ENCODE measurements at regions not wholly inside any gene's neighbourhood (a gene's known extent, or its start where the extent isn't known, plus 50 kb on each side); places are given as distances from the start of the nearest gene placed in this dataset.

- FAIRE-seq (no peak), ATAC-seq (peak; percentile 72), DNase-seq (ENCODE audit: low spot score) (no peak)
- H3K4me2 ChIP-seq (ENCODE audit: low read depth, low read length) = no peak overlapping the region
- no peak overlapping the region for H3K27ac ChIP-seq (ENCODE audit: extremely low read length, insufficient read depth, low read length)
- ChIA-PET CTCF (ENCODE audit: low intra/inter-chr PET ratio, low total read pairs) (no interaction called here), POLR2A (no interaction called here)
- no peaks in the 10 kb centered on the region for H3K9me3 ChIP-seq (ENCODE audit: low read length)
- H2AFZ ChIP-seq (ENCODE audit: low read length) = no peak overlapping the region
- WGBS (ENCODE audit: low lambda C conversion rate) = 24% methylated on average over 3 of the region's 3 CpGs
- no peak overlapping the region for H3K4me3 ChIP-seq (replicated peaks in 1 of 3; ENCODE audit: insufficient read depth in 1 of 3, low read depth in 2 of 3, low read length in 3 of 3)
- no peaks in the 10 kb centered on the region for H3K4me1 ChIP-seq (ENCODE audit: insufficient read depth, low read length)
- in situ Hi-C loops (cut with HindIII; ENCODE audit: extremely low pct_ligation_motif_present, low pct_unique_long_range_greater_than_20kb) = no loop called here
- no TSS peak for BruUV-seq (replicated peaks)
- no peaks in the 10 kb centered on the region for H3K79me2 ChIP-seq (ENCODE audit: insufficient read depth, low read length)
- intact Hi-C loops (cut with micrococcal nuclease; ENCODE audit: unreplicated experiment) = no loop called here
- no peaks in the 10 kb centered on the region for H3K36me3 ChIP-seq (replicated peaks in 1 of 2; ENCODE audit: control insufficient read depth in 1 of 2, insufficient read depth in 2 of 2, low read length in 2 of 2)
- no peaks in the 10 kb centered on the region; the same call in 1 of the 2 replicates for H4K20me1 ChIP-seq (ENCODE audit: insufficient read depth, low read length)
- TF ChIP-seq HOXD1 (CRISPR knock-in tag; IDR thresholded peaks at IDR 0.05) (no peak), ZNF362 (CRISPR knock-in tag; IDR thresholded peaks at IDR 0.05; ENCODE audit: borderline replicate concordance) (no peak), ZNF441 (CRISPR knock-in tag; IDR thresholded peaks at IDR 0.05; ENCODE audit: borderline replicate concordance) (no peak), KLF9 (CRISPR knock-in tag; IDR thresholded peaks at IDR 0.05; ENCODE audit: low read depth) (no peak), ZNF121 (CRISPR knock-in tag; IDR thresholded peaks at IDR 0.05) (no peak), JUNB (CRISPR knock-in tag; IDR thresholded peaks at IDR 0.05; ENCODE audit: borderline replicate concordance) (no peak), HNRNPK (IDR thresholded peaks at IDR 0.05; ENCODE audit: low read depth, low read length, poor library complexity, severe bottlenecking) (no peak), RBM39 (IDR thresholded peaks at IDR 0.05; ENCODE audit: low read depth, low read length, poor library complexity, severe bottlenecking) (no peak), RORA (CRISPR knock-in tag; IDR thresholded peaks at IDR 0.05) (no peak), ZFAT (CRISPR knock-in tag; conservative IDR thresholded peaks at IDR 0.05) (no peak), SRSF4 (IDR thresholded peaks at IDR 0.05; ENCODE audit: low read depth, low read length, poor library complexity, severe bottlenecking) (no peak), ZNF20 (CRISPR knock-in tag; IDR thresholded peaks at IDR 0.05) (no peak), ZBTB20 (CRISPR knock-in tag; IDR thresholded peaks at IDR 0.05; ENCODE audit: borderline replicate concordance, low read depth) (no peak)
- TF ChIP-seq, protein P1, sequence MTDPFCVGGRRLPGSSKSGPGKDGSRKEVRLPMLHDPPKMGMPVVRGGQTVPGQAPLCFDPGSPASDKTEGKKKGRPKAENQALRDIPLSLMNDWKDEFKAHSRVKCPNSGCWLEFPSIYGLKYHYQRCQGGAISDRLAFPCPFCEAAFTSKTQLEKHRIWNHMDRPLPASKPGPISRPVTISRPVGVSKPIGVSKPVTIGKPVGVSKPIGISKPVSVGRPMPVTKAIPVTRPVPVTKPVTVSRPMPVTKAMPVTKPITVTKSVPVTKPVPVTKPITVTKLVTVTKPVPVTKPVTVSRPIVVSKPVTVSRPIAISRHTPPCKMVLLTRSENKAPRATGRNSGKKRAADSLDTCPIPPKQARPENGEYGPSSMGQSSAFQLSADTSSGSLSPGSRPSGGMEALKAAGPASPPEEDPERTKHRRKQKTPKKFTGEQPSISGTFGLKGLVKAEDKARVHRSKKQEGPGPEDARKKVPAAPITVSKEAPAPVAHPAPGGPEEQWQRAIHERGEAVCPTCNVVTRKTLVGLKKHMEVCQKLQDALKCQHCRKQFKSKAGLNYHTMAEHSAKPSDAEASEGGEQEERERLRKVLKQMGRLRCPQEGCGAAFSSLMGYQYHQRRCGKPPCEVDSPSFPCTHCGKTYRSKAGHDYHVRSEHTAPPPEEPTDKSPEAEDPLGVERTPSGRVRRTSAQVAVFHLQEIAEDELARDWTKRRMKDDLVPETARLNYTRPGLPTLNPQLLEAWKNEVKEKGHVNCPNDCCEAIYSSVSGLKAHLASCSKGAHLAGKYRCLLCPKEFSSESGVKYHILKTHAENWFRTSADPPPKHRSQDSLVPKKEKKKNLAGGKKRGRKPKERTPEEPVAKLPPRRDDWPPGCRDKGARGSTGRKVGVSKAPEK (CRISPR knock-in tag; IDR thresholded peaks at IDR 0.05; ENCODE audit: borderline replicate concordance) = no peak
- TF ChIP-seq, protein P2, sequence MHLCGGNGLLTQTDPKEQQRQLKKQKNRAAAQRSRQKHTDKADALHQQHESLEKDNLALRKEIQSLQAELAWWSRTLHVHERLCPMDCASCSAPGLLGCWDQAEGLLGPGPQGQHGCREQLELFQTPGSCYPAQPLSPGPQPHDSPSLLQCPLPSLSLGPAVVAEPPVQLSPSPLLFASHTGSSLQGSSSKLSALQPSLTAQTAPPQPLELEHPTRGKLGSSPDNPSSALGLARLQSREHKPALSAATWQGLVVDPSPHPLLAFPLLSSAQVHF (CRISPR knock-in tag; IDR thresholded peaks at IDR 0.05) = no peak
- H3K9ac ChIP-seq (ENCODE audit: insufficient read depth, low read depth, low read length) = no peak overlapping the region
- peaks cover 9 to 80% of the 10 kb centered on the region in 2 experiments for H3K27me3 ChIP-seq (ENCODE audit: control insufficient read depth in 1 of 2, insufficient read depth in 2 of 2, low read length in 2 of 2)
Observed at GRCh38 chr2:121043827-121044222, 241.2 kb downstream of the TFCP2L1 start.

Data from HepG2 (cell line).